Upper lobe of left lung (tissue), 6 donors: ENCODE measurements at regions not wholly inside any gene's neighbourhood (a gene's known extent, or its start where the extent isn't known, plus 50 kb on each side); places are given as distances from the start of the nearest gene placed in this dataset.

Experiments used
- ATAC-seq, 2 donors: fragments of 200-7000 bp; cut with Tn5 transposase; one replicate each; pipeline ENCODE4 v1.9.1; 2022; ENCODE audit warnings: mild to moderate bottlenecking in 2 of 2, moderate library complexity in 2 of 2; ENCODE audit not compliant: low FRiP score in 2 of 2
- DNase-seq, 2 donors: peaks; one replicate each; pipeline ENCODE4 v3.0.0-alpha.2; 2019 to 2020
- H3K27ac ChIP-seq, 4 donors: fragments of 200-600 bp; sonication (generic); one replicate each; pipeline ENCODE4 v1.5.1; 2016 to 2019
- H3K27me3 ChIP-seq, 4 donors: fragments of 200-600 bp; sonication (generic); one replicate each; pipeline ENCODE4 v1.5.1; 2017 to 2019
- H3K36me3 ChIP-seq, 4 donors: fragments of 200-600 bp; sonication (generic); one replicate each; pipeline ENCODE4 v1.5.1; 2016 to 2019
- H3K4me1 ChIP-seq, 4 donors: fragments of 200-600 bp; sonication (generic); one replicate each; pipeline ENCODE4 v1.5.1; 2018 to 2019
- H3K4me3 ChIP-seq, 4 donors: fragments of 200-600 bp; sonication (generic); one replicate each; pipeline ENCODE4 v1.5.1; 2017 to 2019; ENCODE audit warnings: mild to moderate bottlenecking in 2 of 4, moderate library complexity in 1 of 4
- H3K9me3 ChIP-seq, 4 donors: fragments of 200-600 bp; sonication (generic); one replicate each; pipeline ENCODE4 v1.5.1; 2018 to 2019
- CTCF ChIP-seq, 6 experiments: fragments of 450-650 bp in 4 of 6; fragments of 200-600 bp in 2 of 6; sonication (generic) in 2 of 6; IDR thresholded peaks; one replicate each; pipeline ENCODE4 v1.5.1; 2016 to 2019; ENCODE audit warnings: antibody characterized with exemption in 6 of 6
- EP300 ChIP-seq, 4 donors: sonication (generic); formaldehyde crosslinking; IDR thresholded peaks; one replicate each; pipeline ENCODE4 v1.5.1; 2017; ENCODE audit warnings: antibody characterized with exemption in 4 of 4, control low read depth in 2 of 4
- POLR2A ChIP-seq, 4 donors: fragments of 450-650 bp; IDR thresholded peaks; one replicate each; pipeline ENCODE4 v1.5.1; 2016 to 2017; ENCODE audit warnings: antibody characterized with exemption in 4 of 4, mild to moderate bottlenecking in 2 of 4
- POLR2AphosphoS5 ChIP-seq, 2 donors: sonication (generic); formaldehyde crosslinking; IDR thresholded peaks; one replicate each; pipeline ENCODE4 v1.5.1; 2017; ENCODE audit warnings: antibody characterized with exemption in 2 of 2
- WGBS, 2 donors: methylation state at CpG; one replicate each; pipeline ENCODE4 v1.1.5; 2017 to 2018; 5-methylcytosine and 5-hydroxymethylcytosine counted together
- donor health status: DM: no; HTN: no; CAD: no; lungs with moderate emphysema.
- donor health status: DM: no; HTN: yes; CAD: no; lungs with severe emphysema.

DNA sequence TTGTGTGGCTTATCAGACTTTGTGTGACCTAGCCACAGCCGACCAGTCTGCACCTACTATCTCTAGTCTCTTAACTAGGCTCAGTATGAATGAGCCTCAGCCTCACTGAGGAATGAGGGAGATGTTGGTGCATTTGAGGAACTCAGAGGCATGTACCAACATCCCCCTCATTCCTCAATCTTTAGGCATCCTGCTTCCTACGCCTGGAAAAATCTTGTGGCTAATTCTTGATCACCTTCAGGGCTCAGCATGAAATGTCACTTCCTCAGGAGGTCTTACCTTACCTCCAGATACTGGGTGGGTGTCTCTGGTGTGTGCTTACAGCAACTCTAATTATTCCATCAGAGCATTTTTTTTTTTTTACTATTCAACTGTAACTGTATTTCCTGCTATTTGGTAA, 148.8 kb upstream of the TMCC3 start:
- Histone ChIP-seq H3K27ac (no peak overlapping the region), H3K9me3 (no peaks in the 10 kb centered on the region), H3K4me3 (no peak overlapping the region), H3K36me3 (no peaks in the 10 kb centered on the region), H3K27me3 (no peaks in the 10 kb centered on the region), H3K4me1 (no peaks in the 10 kb centered on the region)
- TF ChIP-seq CTCF (IDR thresholded peaks at IDR 0.05) (no peak), POLR2A (IDR thresholded peaks at IDR 0.05) (no peak), POLR2AphosphoS5 (IDR thresholded peaks at IDR 0.05) (no peak), EP300 (IDR thresholded peaks at IDR 0.05) (no peak)
- ATAC-seq: no peak
- 91 to 100% methylated on average over 2 of the region's 2 CpGs for WGBS, 2 donors
- no peak for DNase-seq

DNA sequence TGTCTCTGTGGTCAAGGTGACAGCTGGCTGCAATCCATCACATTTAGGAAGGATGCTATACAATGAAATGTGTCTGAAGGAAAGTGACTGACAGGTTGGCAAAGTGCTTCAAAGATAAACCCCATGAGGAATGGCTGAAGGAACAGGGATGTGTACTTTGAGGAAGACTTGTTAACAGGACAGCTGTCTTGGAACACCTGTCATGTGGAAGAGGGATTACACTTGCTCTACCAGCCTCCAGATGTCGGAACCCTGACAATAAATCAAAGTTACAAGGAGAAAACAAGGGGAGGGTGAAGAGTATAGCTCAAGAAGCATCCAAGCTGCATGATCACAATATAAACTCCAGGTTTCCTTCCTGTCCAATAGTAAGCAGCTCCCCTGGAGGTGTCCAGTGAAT, 147.8 kb upstream of the TMCC3 start:
- no peak overlapping the region for H3K27ac ChIP-seq
- TF ChIP-seq CTCF (IDR thresholded peaks at IDR 0.05): no peak
- no peak for TF ChIP-seq EP300 (IDR thresholded peaks at IDR 0.05)
- no peak for TF ChIP-seq POLR2A (IDR thresholded peaks at IDR 0.05)
- no peak for TF ChIP-seq POLR2AphosphoS5 (IDR thresholded peaks at IDR 0.05)
- no peak for DNase-seq

DNA sequence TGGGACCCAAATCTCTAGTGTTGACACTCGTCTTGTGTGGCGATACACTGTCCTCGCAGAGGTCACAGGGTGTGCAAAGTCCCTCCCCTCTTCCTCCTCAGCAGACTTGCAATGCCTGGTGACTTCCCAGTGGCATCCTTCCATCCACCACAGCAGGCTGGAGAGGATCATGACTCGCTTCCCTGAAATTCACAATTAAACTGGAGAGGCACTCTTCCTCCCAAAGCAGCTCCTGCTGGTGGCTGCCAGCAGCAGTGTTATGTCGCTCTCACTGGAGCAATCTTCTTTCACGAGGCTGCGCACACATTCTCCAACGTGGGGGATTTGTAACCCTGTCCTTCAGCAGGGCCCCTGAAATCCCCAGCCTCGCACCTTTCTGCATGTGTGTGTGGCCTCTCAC, 145.2 kb upstream of the TMCC3 start:
- Histone ChIP-seq H3K4me3 (no peak overlapping the region), H3K4me1 (peaks cover 0 to 9% (median 0%) of the 10 kb centered on the region in 4 donors), H3K27ac (no peak overlapping the region), H3K36me3 (no peaks in the 10 kb centered on the region), H3K27me3 (no peaks in the 10 kb centered on the region), H3K9me3 (no peaks in the 10 kb centered on the region)
- ATAC-seq: peak; percentile 24 to 37
- WGBS, 2 donors: 67 to 73% methylated on average over 6 to 9 of the region's 9 CpGs
- DNase-seq: no peak
- peak in 1 of 2 donors; percentile 42 for TF ChIP-seq POLR2AphosphoS5 (IDR thresholded peaks at IDR 0.05)
- TF ChIP-seq POLR2A (IDR thresholded peaks at IDR 0.05): no peak
- TF ChIP-seq CTCF (IDR thresholded peaks at IDR 0.05): peak in 1 of 6 experiments; percentile 8
- TF ChIP-seq EP300 (IDR thresholded peaks at IDR 0.05): no peak

More for the DNA sequence above, 147.8 kb upstream of the TMCC3 start:
- no peak overlapping the region for H3K4me3 ChIP-seq
- no peaks in the 10 kb centered on the region for H3K9me3 ChIP-seq
- no peaks in the 10 kb centered on the region for H3K27me3 ChIP-seq
- 48 to 55% methylated on average over 1 of the region's 1 CpG for WGBS, 2 donors
- H3K4me1 ChIP-seq: peaks cover 0 to under 1% (median 0%) of the 10 kb centered on the region in 4 donors
- no peak for ATAC-seq
- no peaks in the 10 kb centered on the region for H3K36me3 ChIP-seq

GRCh38 chr12:94795044-94795443, 144.7 kb upstream of the TMCC3 start:
- DNase-seq: no peak
- Histone ChIP-seq H3K4me1 (peaks cover 0 to 9% (median 0%) of the 10 kb centered on the region in 4 donors), H3K36me3 (no peaks in the 10 kb centered on the region), H3K9me3 (no peaks in the 10 kb centered on the region), H3K4me3 (no peak overlapping the region), H3K27ac (no peak overlapping the region), H3K27me3 (no peaks in the 10 kb centered on the region)
- no peak for TF ChIP-seq CTCF (IDR thresholded peaks at IDR 0.05)
- no peak for TF ChIP-seq EP300 (IDR thresholded peaks at IDR 0.05)
- no peak for TF ChIP-seq POLR2AphosphoS5 (IDR thresholded peaks at IDR 0.05)
- TF ChIP-seq POLR2A (IDR thresholded peaks at IDR 0.05): no peak
- 81 to 87% methylated on average over 4 of the region's 4 CpGs for WGBS, 2 donors
- no peak for ATAC-seq

GRCh38 chr12:94793191-94793595, 142.8 kb upstream of the TMCC3 start:
- TF ChIP-seq POLR2A (IDR thresholded peaks at IDR 0.05) (no peak), CTCF (IDR thresholded peaks at IDR 0.05) (no peak), EP300 (IDR thresholded peaks at IDR 0.05) (no peak)
- ATAC-seq (no peak), DNase-seq (peak in 1 of 2 donors; percentile 36)
- Histone ChIP-seq H3K36me3 (no peaks in the 10 kb centered on the region), H3K9me3 (no peaks in the 10 kb centered on the region), H3K27me3 (no peaks in the 10 kb centered on the region), H3K4me3 (no peak overlapping the region), H3K4me1 (peaks cover 0 to 9% (median 0%) of the 10 kb centered on the region in 4 donors), H3K27ac (no peak overlapping the region)
- 73 to 74% methylated on average over 10 of the region's 10 CpGs for WGBS, 2 donors
